ENCODE measurements at regions not wholly inside any gene's neighbourhood (a gene's known extent, or its start where the extent isn't known, plus 50 kb on each side); places are given as distances from the start of the nearest gene placed in this dataset.

- TF ChIP-seq CTCF (conservative IDR thresholded peaks at IDR 0.05; ENCODE audit: low read depth, low read length) = no peak
- TF ChIP-seq EZH2phosphoT487 (IDR thresholded peaks at IDR 0.05; ENCODE audit: borderline replicate concordance, low read length) = no peak
Measured at GRCh38 chr11:80621871-80622270, 1181.0 kb upstream of the TENM4 start.

Data from PC-3 (cell line).